GM19023 (cell line): ENCODE measurements at regions not wholly inside any gene's neighbourhood (a gene's known extent, or its start where the extent isn't known, plus 50 kb on each side); places are given as distances from the start of the nearest gene placed in this dataset.

Source experiments
- ATAC-seq: cut with Tn5 transposase; IDR thresholded peaks from one replicate; pipeline ENCODE4 v1.9.1; 2021; ENCODE audit warnings: mild to moderate bottlenecking, moderate library complexity; ENCODE audit not compliant: unreplicated experiment

DNA sequence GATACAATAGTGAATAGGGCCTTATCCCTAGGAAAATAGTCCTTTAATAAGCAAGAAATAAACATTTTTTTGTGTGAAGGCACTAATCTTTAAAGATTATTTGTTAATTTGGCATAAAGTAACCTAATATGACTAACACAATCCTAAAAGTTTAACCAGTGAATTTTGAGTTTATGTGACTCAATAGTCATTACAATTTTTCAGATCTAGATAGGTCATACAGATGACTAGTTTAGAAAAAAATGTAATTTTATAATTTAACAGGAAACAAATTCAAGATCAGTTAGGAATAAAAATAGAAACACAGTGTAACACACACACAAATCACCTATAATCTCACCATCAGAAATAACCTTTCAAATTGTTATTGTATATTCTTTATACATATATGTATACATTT, 620.7 kb upstream of the ALCAM start:
- ATAC-seq = no peak

DNA sequence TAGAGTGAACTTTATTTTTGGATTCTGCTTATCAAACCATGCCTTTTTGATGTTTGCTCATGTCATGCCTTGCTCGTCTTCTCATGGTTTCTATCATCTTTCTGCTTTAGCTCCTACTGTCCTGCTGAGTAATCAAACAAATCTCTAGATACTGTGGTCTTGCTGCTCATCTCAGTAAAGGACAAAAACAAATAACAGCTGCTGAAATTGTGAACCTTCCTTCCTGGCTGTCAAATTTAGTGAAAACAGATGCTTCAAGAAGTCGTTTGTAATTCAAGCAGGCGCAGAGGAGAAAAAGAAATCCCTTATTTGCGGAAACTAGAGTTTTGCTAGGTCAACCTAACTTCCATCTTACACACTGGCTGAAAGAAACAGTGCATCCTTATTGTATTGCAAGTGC, 616.1 kb upstream of the ALCAM start:
- ATAC-seq = no peak

DNA sequence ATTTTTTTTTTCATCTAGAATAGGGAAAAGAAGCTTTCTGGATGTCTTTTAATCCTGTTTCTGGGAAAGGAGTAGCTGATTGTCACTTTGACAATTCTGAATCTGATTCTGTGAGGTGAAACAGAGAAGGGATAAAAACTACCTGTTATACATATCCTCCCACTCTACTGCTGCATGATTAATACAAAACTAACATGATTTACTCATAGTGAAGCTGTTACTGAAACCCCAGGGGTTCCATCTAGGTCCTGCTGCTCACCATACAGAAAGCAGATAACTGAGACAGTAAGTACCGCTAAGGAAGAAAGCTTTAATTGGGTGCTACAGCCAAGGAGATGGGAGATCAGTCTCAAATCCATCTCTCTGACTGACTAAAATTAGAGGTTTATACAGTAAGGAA, 610.9 kb upstream of the ALCAM start:
- no peak for ATAC-seq

DNA sequence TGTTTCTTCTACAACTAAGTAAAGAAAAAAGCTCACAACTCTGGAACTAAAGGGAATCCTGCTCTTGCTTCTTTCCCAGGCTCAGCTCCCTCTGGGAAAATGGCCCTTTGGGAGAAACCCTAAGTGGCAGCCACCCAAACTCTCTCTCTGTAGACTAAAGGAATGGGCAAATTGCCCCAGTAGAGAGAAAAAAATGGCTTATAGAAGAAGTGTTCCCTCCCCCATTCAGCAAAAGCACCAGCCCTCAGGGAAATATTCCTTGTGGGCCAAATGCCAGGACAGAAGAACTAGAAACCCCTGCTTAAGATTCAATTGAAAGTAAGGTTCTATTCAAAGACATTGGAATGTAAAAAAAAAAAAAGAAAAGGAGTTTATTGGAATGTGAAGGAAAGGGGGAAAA, 603.7 kb upstream of the ALCAM start:
- no peak for ATAC-seq

DNA sequence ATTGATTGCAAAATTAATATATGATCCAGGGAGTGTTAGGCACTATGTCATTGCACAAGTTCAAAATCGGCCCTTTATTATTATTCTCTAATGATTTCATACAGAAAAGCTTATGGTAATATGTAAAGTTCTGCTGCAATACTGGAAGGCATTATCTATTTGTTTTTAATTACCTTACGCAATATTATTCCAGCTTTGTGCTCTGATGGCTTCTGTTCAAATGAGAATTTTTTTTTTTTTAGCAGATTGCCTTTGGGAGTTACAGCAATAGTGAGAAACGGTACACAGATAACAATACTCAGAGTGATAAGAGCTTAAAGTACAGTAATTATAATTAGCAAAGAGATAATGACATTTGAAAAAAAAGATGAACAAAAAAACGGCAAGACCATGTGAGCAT, 602.2 kb upstream of the ALCAM start:
- no peak for ATAC-seq

DNA sequence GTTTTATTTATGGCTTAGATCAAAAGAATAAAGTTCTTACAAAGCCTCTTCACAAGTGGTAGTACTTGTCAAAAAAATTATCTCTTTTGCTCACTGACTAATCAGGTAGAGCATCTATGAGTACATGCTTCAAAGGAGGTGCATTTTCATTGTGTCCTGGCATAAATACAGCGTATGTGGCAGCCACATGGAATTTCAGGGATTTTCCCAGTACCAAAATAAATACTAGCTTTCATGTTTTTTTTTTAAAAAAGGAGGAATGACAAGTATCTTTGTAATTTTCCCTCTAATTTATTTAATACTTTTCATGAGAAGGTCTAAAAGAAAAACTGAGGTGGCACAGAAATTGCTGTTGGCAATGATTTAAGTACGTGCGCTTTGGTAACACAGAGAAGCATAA, 597.8 kb upstream of the ALCAM start:
- ATAC-seq = no peak

DNA sequence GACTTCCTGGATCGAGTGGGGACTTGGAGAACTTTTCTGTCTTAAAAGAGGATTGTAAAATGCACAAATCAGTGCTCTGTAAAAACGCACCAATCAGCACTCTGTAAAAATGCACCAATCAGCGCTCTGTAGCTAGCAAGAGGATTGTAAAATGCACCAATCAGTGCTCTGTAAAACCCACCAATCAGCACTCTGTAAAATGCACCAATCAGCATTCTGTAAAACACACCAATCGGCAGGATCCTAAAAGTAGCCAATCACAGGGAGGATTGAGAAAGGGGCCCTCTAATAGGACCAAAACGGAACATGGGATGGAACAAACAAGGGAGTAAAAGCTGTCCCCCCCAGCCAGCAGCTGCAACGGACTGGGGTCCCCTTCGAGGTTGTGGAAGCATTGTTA, 587.4 kb upstream of the ALCAM start:
- no peak for ATAC-seq

DNA sequence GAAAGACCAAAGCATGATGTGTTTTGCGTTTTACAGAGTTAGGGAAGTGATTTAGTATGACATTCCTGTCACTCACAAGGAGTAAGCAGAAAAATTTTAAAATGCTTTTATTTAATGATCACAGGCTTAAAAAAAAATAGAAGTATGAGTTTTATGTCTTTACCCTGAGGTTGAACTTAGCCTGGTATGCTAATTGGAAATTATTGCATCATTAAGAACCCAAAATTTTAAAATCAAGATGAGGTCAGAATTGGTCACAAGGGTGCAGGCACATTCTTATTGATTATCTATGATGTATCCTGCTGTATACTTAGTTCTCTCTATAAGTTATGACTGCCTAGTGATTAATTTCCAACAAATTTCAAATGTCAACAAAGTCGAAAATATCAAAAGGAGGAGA, 585.6 kb upstream of the ALCAM start:
- no peak for ATAC-seq

DNA sequence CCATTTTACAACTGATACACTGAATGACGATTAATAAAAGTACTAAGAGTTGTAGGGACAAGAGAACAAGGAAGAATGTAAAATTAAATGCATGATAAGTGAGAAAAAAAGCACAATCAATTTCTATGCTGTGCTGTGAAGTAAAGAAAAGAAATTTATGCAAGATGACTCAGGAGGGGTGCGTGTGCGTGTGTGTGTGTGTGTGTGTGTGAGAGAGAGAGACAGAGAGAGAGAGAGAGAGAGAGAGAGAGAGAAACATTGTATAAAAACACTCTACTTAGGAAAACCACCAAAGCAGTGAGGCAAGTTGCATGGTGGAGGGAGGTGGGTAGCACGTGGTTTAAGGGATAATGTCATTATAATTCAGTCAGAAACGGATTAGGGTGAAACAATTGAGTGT, 580.8 kb upstream of the ALCAM start:
- no peak for ATAC-seq

DNA sequence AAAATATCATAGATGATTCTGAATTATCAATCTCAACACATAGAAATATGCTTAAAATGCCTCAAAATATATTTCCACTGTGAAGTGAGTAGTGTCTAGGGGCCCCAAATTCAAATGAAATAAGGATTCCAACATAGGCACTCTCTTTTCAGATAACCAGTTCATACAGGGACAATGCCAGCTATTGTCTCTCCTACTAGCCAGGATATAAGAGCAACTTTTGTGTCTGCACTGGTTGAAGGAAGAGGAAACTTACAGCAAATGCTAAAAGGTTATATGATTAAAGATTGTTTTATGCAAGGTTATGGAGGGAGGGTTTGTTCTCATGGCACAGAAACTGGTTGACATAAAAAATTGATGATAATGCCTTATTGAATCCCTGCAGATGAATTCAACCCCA, 579.4 kb upstream of the ALCAM start:
- ATAC-seq = no peak

DNA sequence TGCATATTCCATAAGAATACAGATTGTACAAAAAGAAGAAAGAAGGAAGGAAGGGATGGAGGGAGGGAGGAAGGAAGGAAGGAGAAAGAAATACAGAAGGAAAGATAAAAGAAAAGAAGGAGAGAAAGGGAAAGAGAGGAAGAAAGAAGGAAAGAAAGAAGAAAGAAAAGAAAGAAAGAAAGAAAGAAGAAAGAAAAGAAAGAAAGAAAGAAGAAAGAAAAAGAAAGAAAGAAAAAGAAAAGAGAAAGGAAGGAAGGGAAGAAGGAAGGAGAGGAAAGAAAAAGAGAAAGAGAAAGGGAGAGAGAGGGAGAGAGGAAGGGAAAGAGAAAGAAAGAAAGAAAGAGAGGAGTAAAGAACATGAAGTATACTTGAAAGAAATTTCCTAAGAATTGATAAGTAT, 577.9 kb upstream of the ALCAM start:
- ATAC-seq = no peak

DNA sequence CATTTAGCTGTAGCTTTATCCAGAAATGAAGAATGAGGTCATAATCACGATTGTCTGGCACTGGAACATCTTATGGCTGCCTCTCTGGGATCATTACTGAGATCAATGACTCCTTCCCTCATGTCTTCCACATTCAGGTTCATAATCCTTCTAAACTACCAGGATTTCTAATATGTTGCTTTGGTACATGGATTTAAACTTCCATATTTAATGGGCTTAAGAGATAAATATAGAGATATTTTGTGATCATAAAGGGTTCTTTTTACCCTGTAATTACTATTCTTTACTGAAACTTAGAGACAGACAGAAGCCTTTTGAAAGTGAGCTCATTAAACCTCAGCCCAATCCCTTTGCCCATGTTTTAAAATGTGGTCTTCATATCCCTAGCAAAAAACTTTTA, 575.4 kb upstream of the ALCAM start:
- ATAC-seq = no peak

DNA sequence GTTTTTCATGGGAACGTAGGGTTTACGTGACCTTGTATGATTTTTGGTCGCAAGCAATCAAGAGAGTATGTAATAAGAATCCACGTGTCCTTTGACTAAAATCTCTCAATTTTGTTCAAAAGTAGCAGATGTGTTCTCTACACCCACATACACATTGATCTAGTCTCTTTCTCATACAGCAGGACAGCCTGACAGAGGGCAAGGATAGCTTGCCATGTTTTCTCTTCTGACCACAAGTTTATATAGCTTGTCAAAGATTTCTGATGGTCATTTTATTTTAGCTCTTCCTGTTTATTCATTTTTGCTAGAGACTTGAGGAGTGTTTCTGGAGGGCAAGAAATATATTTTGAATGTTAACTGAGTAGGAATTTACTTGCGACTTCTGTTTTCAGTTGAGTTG, 570.2 kb upstream of the ALCAM start:
- no peak for ATAC-seq

DNA sequence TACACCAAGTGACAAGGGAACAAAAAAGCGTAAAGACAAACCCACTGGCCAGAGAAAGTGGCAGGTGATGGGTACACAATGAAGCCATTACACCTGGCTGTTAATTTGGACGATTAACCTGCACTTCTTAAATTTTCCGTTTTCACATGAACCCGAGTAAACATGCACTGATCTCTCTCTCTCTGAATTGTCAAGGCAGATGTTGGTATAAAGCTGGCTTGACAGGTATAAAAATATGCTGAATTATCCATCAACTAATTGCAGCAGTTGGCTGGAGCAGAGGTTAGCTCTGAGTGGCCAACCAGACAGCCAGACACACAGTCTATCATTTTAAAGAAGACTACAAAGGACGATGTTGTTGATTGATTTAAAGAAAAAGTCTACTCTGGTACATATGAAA, 561.7 kb upstream of the ALCAM start:
- ATAC-seq = no peak

DNA sequence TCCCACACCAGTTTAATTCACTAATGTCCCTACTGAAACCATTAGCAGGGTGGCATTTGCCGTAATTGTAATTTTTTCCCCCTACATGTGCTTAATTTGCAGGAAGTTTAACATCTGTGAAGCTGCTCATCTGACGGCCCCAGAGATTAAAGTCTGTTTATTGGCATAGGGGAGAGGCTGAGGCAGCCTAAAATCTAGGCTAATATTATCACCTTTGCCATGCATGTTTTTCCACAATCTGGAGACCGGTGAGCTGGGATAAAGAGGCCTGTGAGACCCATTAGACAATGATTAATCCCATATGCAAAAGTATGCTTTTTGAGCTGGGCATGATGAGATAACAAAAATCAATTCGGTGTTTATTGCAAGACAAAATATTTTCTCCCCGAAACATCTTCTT, 561.2 kb upstream of the ALCAM start:
- ATAC-seq = no peak

DNA sequence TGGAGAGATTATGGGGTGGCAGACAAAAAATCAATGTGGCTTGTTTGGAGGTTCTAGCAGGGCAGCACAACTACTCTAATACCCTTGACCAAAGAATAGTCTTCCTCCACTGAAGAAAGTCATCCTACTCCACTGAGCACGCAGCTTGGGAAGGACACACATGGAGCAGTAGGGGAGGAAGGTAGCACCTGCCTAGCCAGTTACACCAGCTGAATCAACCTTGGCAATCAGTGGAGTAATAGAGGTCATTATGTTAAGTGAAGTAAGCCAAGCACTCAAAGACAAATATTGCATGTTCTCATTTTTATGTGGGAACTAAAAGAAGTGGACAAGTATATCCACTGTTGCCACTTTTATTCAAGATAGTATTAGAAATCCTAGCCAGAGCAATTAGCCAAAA, 555.8 kb upstream of the ALCAM start:
- no peak for ATAC-seq

DNA sequence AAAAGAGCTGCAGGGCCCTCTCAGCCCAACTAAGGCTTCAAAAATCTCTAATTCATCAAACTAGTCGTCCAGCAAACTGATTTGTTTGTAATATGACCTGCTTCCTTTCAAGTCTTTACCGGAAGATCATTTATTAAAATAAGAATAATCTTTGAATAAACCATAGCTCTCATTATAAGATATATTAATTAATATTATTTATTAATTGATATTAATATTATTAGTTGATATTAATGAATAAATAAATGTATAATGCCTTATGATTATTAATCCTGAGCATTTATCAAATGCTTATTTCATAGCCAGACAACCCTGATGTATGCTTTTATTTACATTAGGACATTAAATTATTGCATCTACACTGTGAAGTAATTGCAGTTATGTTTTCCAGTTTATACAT, 550.7 kb upstream of the ALCAM start:
- no peak for ATAC-seq

DNA sequence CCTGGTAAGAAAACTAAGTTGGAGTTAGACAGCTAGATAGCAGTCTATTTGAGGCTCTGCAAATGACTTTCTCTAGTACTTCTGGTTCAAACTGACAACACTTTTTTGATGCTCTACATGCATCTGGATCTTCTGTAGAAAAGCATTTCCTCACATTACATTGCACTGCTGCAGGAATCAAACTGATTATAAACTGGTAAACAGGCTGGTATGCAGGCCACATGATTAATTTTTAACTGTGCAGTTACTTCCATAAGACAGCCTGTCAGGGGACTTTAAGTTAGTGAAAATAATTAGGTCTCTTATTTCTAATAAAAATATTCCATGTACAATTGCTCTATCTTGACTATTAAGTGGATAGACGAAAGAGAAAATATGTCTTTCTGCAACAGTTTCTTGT, 550.0 kb upstream of the ALCAM start:
- ATAC-seq = no peak

DNA sequence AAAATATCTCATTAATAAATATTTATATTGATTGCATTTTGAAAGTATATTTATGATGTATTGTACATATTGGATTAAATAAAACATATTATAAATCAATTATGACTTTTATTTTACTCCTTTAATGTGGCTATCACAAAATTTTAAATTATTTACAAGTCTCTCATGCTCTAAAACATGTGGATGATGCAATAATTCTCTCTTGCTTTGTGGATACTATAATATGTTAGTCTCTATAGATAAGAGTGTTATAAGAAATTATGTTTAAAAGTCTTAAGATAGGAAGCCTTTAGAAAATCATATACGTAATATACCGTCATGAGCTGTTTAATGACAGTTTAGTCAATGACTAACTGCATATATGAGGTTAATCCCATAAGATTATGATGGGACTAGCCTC, 547.4 kb upstream of the ALCAM start:
- no peak for ATAC-seq

DNA sequence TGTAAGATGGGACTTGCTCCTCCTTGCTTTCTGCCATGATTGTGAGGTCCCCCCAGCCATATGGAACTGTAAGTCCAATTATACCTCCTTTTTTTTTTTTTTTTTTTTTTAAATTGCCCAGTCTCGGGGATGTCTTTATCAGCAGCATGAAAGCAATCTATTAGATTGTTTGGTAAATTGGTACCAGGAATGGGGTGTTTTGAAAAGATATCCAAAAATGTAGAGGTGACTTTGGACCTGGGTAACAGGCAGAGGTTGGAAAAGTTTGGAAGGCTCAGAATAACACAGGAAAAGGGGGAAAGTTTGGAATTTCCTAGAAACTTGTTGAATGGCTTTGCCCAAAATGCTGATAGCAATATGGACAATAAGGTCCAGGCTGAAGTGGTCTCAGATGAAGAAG, 545.8 kb upstream of the ALCAM start:
- no peak for ATAC-seq

DNA sequence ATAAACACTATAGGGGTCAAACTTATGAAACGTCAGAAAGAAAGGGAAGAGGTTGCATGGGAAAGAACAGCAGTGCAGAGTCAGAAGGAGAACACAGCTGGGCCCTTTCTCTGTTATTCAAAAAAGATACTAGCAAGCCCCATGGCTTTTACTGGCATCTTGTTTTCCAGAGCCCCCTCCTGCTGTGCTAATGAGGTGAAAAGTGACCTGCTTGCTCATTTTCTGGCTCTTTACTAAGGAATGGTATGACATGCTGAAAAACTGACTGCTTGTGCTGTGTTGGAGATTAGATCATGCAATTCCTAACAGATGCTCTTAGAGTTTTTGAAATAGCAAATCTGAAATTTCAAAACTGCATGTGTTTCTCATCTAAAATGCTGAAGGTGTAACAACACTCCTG, 541.6 kb upstream of the ALCAM start:
- ATAC-seq = no peak

DNA sequence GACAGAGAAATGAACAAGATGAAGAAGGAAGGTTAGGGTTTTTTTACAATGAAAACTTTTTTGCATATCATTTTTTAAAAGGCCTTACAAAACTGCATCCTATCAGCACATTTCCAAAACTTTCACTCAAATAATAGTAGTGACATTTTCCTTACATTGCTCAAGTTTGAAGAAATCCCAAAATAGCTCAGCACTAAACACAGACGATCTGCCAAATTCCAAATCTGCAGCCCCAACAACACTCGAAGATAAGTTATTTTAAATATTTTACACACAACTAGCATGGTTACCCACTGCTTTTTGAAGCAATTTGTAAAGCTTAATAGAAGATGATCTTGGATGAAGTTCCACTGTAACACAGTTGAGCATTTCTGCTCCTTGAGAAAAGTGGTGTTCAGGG, 535.6 kb upstream of the ALCAM start:
- ATAC-seq = no peak

DNA sequence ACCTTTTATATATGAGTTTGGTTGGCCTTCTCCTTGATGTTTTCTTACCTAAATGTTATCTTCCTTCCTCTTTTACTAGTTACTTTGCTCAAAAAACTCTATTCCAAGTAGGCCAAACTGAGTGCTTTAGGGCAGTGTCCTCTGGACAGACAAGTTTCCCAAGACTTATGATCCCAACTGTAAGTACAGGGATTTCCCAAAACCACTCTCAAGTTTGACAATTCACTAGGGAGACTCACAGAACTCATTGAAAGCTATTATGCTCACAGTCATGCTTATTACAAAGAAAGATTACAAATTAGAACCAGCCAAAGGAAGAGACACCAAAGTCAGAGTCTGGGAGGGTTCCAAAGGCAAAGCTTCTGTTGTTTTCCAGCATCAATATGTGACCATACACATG, 534.2 kb upstream of the ALCAM start:
- no peak for ATAC-seq

DNA sequence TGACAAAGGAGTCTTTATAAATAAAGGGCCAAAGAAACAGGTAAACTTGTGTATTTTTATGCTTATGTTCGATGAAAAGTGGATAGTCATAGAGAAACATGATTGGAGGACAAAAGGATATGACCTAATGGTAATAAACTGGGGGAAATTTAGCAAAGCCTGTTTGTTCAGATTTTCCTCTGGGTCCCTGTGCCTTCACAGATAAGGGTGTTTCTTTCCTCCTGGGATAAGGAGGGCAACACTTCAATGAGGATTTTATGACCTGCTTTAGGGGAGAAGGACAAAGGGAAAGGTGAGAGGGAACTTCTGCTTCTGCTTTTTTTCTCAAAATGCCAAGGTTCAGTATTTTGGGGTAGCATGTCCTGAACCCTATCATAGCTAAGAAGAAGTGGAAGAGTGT, 531.3 kb upstream of the ALCAM start:
- ATAC-seq = no peak
